ENCODE measurements at regions not wholly inside any gene's neighbourhood (a gene's known extent, or its start where the extent isn't known, plus 50 kb on each side); places are given as distances from the start of the nearest gene placed in this dataset.

- TF ChIP-seq CTCF (conservative IDR thresholded peaks at IDR 0.05; ENCODE audit: low read depth, low read length) (no peak), EZH2 (IDR thresholded peaks at IDR 0.05; ENCODE audit: borderline replicate concordance, low read depth, low read length, poor library complexity, severe bottlenecking) (no peak)
Observed at GRCh38 chr11:106461148-106461691, 383.8 kb downstream of the AASDHPPT start.

Measured in A673 (cell line).